ENCODE measurements at regions not wholly inside any gene's neighbourhood (a gene's known extent, or its start where the extent isn't known, plus 50 kb on each side); places are given as distances from the start of the nearest gene placed in this dataset.

- H3K4me3 ChIP-seq (ENCODE audit: low read depth, low read length) = no peak overlapping the region
- DNase-seq (ENCODE audit: low read depth) = no peak
- no peak for TF ChIP-seq CTCF (conservative IDR thresholded peaks at IDR 0.05; ENCODE audit: low read depth, low read length)
These were observed 112.0 kb downstream of the LITAF start for GRCh38 chr16:11474617-11475291.

- no peak overlapping the region for H3K4me3 ChIP-seq (ENCODE audit: low read depth, low read length)
- DNase-seq (ENCODE audit: low read depth) = no peak
- no peak for TF ChIP-seq CTCF (conservative IDR thresholded peaks at IDR 0.05; ENCODE audit: low read depth, low read length)
These were observed 110.7 kb downstream of the LITAF start for GRCh38 chr16:11475896-11476630.

- H3K4me3 ChIP-seq (ENCODE audit: low read depth, low read length) = no peak overlapping the region
- no peak for TF ChIP-seq CTCF (conservative IDR thresholded peaks at IDR 0.05; ENCODE audit: low read depth, low read length)
- no peak for DNase-seq (ENCODE audit: low read depth)
These were observed 110.0 kb downstream of the LITAF start for GRCh38 chr16:11476676-11477075.

GRCh38 chr16:11478431-11479119 lies 108.1 kb downstream of the LITAF start:
- no peak overlapping the region for H3K4me3 ChIP-seq (ENCODE audit: low read depth, low read length)
- no peak for DNase-seq (ENCODE audit: low read depth)
- TF ChIP-seq CTCF (conservative IDR thresholded peaks at IDR 0.05; ENCODE audit: low read depth, low read length) = no peak

- no peak overlapping the region for H3K4me3 ChIP-seq (ENCODE audit: low read depth, low read length)
- TF ChIP-seq CTCF (conservative IDR thresholded peaks at IDR 0.05; ENCODE audit: low read depth, low read length) = no peak
- no peak for DNase-seq (ENCODE audit: low read depth)
These were observed 106.8 kb downstream of the LITAF start for GRCh38 chr16:11479916-11480315.

GRCh38 chr16:11480634-11481033 lies 106.1 kb downstream of the LITAF start:
- TF ChIP-seq CTCF (conservative IDR thresholded peaks at IDR 0.05; ENCODE audit: low read depth, low read length) = no peak

More at GRCh38 chr16:11480634-11481033, 106.1 kb downstream of the LITAF start:
- H3K4me3 ChIP-seq (ENCODE audit: low read depth, low read length) = no peak overlapping the region
- DNase-seq (ENCODE audit: low read depth) = no peak

Data from epithelial cell of proximal tubule (primary cell).